Activated T-helper 1 cell treated with anti-CD3 and anti-CD28 coated beads, Interleukin-2, amount 50 U/mL, for 16 hours (primary cell): ENCODE measurements at regions not wholly inside any gene's neighbourhood (a gene's known extent, or its start where the extent isn't known, plus 50 kb on each side); places are given as distances from the start of the nearest gene placed in this dataset.
"Not testable (repeated sequence)": the region's sequence is repeated elsewhere in the genome, so short reads cannot be mapped to it uniquely, and the experiment has no call there.

Experiments used
- DNase-seq, 2 donors: peaks; one replicate each; pipeline ENCODE4 v3.0.0-alpha.2; 2020; ENCODE audit warnings: low read depth in 1 of 2, low spot score in 1 of 2

DNA sequence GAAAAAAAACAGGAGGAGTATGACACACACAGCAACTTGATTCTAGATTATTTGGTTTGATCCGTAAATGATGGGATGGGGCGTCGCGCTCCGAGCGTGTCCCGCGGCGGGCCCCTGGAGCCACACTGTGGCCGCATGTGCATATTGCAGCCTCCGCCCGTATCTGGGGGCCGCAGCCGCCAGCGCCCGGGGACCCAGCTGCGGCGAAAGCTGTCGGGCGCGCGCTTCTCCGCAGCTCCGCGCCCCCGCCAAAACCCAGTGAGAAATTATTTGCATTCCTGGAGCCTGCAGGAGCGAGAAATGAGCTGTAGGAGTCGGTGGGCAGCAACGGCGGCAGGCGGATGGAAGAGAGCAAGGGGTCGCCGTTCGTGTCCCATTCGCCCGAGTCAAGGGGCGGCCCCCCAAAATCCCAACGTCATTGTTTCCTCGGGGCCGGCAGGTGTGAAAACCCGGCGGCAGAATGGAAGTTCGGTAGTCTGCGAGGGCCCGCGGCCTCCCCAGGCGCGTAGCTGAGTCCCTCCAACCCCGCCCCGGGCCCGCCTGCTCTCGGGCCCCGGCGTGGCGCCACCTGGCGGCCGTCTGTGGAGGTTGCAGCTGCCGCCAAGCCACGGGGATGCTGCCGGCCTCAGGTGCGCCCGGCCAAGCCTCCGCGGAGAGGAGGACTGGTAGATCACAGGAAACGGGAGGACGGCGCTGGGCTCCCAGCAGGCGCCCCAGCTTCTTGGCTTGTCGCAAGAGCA lies 86.8 kb downstream of the FAM72B start:
- peak; percentile 69 to 81 for DNase-seq

DNA sequence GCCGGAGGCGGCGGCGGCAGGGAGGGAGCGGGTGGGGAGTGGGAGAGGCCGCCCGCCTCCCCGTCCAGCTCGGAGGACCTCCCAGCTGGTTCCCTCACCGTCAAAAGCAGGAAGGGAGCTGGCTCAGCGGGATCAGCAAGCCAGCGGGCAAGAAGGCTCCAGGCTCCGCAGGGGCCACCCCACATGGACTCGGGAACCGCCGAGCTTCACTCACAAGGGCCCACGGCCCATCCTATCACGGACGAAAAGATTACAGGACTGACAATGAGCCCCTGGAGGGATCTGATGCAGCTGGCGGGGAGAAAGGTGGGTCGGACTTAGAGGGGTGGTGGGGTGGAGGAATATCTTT lies 86.3 kb downstream of the FAM72B start:
- DNase-seq, result not testable (repeated sequence)

DNA sequence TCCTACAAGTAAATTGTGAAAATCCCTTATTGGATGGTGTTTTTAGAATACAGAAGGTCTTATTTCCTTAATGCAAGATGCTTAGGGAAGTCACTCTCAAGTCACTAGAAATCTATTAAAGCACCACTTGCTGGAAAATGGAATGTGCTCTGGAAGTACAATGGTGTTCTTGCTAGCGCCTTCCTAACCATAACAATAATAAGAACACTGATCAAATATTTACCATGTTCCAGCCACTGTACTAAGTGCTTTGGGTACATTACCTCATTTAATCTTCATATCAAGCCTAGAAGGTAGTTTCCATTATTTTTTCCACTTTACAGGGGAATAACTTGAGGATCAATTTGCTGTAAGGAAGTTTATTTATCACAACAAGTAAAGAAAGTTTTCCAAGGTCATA lies 75.1 kb downstream of the FAM72B start:
- DNase-seq, result not testable (repeated sequence)

DNA sequence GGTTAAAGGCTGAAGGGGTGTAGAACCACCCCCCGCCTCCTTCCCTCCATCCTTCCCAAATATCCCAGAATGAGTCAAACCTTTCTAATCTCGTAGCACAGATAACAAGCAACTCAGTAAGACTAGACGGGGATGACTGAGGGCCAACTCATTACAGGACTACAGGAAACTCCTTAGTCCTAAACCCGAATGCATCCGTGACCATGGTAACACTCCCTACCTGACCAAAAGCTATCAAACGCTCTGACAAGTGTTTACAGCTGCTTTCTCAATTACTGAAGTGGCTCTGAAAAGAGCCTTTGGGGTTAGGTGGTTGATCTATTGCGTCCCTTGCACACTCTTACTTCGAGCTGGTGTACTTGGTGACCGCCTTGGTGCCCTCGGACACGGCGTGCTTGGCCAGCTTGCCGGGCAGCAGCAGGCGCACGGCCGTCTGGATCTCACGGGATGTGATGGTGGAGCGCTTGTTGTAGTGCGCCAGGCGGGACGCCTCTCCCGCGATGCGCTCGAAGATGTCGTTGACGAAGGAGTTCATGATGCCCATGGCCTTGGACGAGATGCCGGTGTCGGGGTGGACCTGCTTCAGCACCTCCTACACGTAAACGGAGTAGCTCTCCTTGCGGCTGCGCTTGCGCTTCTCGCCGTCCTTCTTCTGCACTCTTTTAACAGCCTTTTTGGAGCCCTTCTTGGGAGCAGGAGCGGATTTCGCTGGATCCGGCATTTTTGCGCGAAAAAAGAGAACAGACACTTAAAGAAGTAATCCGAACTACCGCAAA lies 67.4 kb downstream of the FAM72B start:
- not testable (repeated sequence) for DNase-seq

DNA sequence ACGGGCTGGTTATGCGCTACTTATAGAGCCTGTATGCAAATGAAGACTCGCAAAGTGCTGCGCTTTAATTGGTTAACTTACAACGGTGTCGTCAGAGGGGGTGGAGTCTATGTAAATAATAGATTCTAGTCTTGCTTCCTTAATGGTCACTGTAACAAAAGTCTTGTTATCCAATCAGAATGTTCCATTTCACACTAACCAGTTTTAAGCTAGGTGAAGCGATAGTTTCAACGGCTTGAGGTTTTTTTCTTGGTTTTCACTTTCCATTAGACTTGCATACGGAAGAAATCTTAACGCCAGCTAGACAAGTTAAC lies 66.9 kb downstream of the FAM72B start:
- DNase-seq, result not testable (repeated sequence)

DNA sequence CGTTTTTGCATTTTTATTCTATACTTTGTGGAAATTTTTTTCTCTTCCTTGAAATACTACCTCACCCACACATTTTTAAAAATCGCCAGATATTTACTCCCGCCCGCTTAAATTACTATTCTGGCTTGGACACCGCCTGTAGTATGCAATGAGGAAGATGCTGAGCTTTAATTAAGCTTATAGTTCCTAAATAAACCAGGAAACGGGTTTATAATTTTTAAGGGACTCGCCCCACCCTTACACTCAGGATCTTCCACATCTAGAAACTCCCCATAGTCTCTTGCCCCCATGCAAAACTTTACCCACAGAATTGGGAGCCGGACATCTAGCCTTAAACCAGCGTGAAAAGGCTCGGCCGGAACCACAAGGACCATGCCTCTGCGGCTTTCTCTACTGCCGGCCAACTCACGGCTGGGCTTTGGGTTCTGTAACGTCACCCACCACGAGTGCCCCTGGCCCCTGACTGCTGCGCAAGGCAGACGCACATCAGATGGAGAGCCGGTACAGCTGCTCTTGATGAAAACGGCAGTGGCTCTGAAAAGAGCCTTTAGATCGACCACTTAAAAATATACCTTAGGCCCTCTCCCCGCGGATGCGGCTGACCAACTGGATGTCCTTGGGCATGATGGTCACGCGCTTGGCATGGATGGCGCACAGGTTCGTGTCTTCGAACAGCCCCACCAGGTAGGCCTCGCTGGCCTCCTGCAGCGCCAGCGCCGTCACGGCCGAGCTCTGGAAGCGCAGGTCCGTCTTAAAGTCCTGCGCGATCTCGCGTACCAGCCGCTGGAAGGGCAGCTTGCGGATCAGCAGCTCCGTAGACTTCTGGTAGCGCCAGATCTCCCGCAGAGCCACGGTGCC lies 66.3 kb downstream of the FAM72B start:
- not testable (repeated sequence) for DNase-seq
